ENCODE measurements at regions not wholly inside any gene's neighbourhood (a gene's known extent, or its start where the extent isn't known, plus 50 kb on each side); places are given as distances from the start of the nearest gene placed in this dataset.

DNA sequence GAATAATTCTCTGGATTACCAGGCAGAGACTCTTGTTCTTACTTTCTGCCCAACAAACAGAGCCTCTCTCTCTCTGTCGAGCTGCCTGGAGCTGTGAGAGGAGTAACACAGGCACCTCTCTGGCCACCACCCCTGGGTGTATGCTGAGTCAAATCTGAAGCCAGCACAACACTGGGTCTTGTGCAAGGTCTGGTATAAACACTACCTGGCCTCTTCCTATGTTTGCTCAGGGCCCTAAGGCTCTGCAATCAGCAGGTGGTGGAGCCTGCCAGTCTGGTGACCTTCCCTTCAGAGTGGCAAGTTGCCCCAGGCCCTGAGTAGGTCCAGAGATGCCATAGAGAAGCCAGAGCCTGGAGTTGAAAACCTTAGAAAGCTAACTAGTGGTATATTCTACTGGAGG lies 139.9 kb downstream of the CPXCR1 start:
- intact Hi-C loops (cut with micrococcal nuclease; ENCODE audit: unreplicated experiment): loop anchor here (5.0 kb wide), 1 partner anchor 50 kb away; no protein-coding TSS in a partner anchor
- Histone ChIP-seq H4K20me1 (ENCODE audit: insufficient read depth, low read length) (no peaks in the 10 kb centered on the region), H3K27me3 (ENCODE audit: control insufficient read depth in 1 of 2, insufficient read depth in 2 of 2, low read length in 2 of 2) (no peaks in the 10 kb centered on the region), H3K79me2 (ENCODE audit: insufficient read depth, low read length) (no peaks in the 10 kb centered on the region), H3K9ac (ENCODE audit: insufficient read depth, low read depth, low read length) (no peak overlapping the region), H3K9me3 (ENCODE audit: low read length) (no peaks in the 10 kb centered on the region), H3K4me1 (ENCODE audit: insufficient read depth, low read length) (no peaks in the 10 kb centered on the region), H2AFZ (ENCODE audit: low read length) (no peak overlapping the region), H3K27ac (ENCODE audit: extremely low read length, insufficient read depth, low read length) (no peak overlapping the region), H3K4me3 (replicated peaks in 1 of 3; ENCODE audit: insufficient read depth in 1 of 3, low read depth in 2 of 3, low read length in 3 of 3) (no peak overlapping the region), H3K4me2 (ENCODE audit: low read depth, low read length) (no peak overlapping the region), H3K36me3 (replicated peaks in 1 of 2; ENCODE audit: control insufficient read depth in 1 of 2, insufficient read depth in 2 of 2, low read length in 2 of 2) (no peaks in the 10 kb centered on the region)
- ATAC-seq (peak; percentile 93), FAIRE-seq (peak; percentile 59), DNase-seq (ENCODE audit: low spot score) (peak; percentile 68)
- no TSS peak for BruUV-seq (replicated peaks)
- no CpG with 5 or more reads among the region's 1 CpG for WGBS (ENCODE audit: low lambda C conversion rate)
- in situ Hi-C loops (cut with HindIII; ENCODE audit: extremely low pct_ligation_motif_present, low pct_unique_long_range_greater_than_20kb): no loop called here
- TF ChIP-seq ZNF335 (CRISPR knock-in tag; IDR thresholded peaks at IDR 0.05) (peak; percentile 96), FOSL2 (CRISPR knock-in tag; IDR thresholded peaks at IDR 0.05) (peak; percentile 28; the same call in 1 of the 2 replicates), ZNF644 (CRISPR knock-in tag; IDR thresholded peaks at IDR 0.05; ENCODE audit: low read depth) (0 out of 2 replicates have a peak, but pooled peaks have one; percentile 17), BCL6 (CRISPR knock-in tag; IDR thresholded peaks at IDR 0.05) (no peak), FOXA1 (IDR thresholded peaks at IDR 0.05) (no peak), FOXA1 (CRISPR knock-in tag; IDR thresholded peaks at IDR 0.05) (peak; percentile 61)
- CTCF ChIA-PET (ENCODE audit: low intra/inter-chr PET ratio, low total read pairs): no interaction called here
- POLR2A ChIA-PET: no interaction called here

DNA sequence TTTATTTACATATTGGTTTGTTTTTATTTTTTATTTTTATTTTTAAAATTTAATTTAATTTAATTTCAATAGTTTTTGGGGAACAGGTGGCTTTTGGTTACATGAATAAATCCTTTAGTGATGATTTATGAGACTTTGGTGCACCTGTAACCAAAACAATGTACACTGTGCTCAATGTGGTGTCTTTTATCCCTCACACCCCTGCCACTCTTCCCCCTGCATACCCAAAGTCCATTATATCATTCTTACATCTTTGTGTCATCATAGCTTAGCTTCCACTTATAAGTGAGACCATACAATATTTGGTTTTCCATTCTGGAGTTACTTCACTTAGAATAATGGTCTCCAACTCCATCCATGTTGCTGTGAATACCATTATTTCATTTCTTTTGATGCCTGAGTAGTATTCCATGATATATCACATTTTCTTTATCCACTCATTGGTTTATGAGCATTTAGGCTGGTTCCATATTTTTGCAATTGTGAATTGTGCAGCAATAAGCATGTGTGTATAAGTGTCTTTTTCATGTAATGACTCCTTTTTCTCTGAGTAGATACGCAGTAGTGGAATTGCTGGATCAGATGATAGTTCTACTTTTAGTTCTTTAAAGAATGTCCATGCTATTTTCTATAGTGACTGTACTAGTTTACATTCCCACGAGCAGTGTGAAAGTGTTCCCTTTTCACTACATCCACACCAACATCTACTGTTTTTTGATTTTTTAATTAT lies 157.1 kb downstream of the CPXCR1 start:
- DNase-seq (ENCODE audit: low spot score): no peak
- no peak overlapping the region for H3K27ac ChIP-seq (ENCODE audit: extremely low read length, insufficient read depth, low read length)
- no peak overlapping the region for H3K9ac ChIP-seq (ENCODE audit: insufficient read depth, low read depth, low read length)
- no peaks in the 10 kb centered on the region for H3K36me3 ChIP-seq (replicated peaks in 1 of 2; ENCODE audit: control insufficient read depth in 1 of 2, insufficient read depth in 2 of 2, low read length in 2 of 2)
- no peak overlapping the region for H2AFZ ChIP-seq (ENCODE audit: low read length)
- H4K20me1 ChIP-seq (ENCODE audit: insufficient read depth, low read length): no peaks in the 10 kb centered on the region
- H3K4me1 ChIP-seq (ENCODE audit: insufficient read depth, low read length): no peaks in the 10 kb centered on the region
- no TSS peak for BruUV-seq (replicated peaks)
- FAIRE-seq: no peak
- intact Hi-C loops (cut with micrococcal nuclease; ENCODE audit: unreplicated experiment) (no loop called here), in situ Hi-C loops (cut with HindIII; ENCODE audit: extremely low pct_ligation_motif_present, low pct_unique_long_range_greater_than_20kb) (no loop called here)
- ChIA-PET POLR2A (no interaction called here), CTCF (ENCODE audit: low intra/inter-chr PET ratio, low total read pairs) (no interaction called here)
- H3K79me2 ChIP-seq (ENCODE audit: insufficient read depth, low read length): no peaks in the 10 kb centered on the region
- H3K4me2 ChIP-seq (ENCODE audit: low read depth, low read length): no peak overlapping the region
- 0% methylated on average over 2 of the region's 2 CpGs for WGBS (ENCODE audit: low lambda C conversion rate)
- no peak for ATAC-seq
- no peaks in the 10 kb centered on the region for H3K27me3 ChIP-seq (ENCODE audit: control insufficient read depth in 1 of 2, insufficient read depth in 2 of 2, low read length in 2 of 2)
- H3K9me3 ChIP-seq (ENCODE audit: low read length): no peaks in the 10 kb centered on the region
- H3K4me3 ChIP-seq (replicated peaks in 1 of 3; ENCODE audit: insufficient read depth in 1 of 3, low read depth in 2 of 3, low read length in 3 of 3): no peak overlapping the region
- TF ChIP-seq POLR2A (IDR thresholded peaks at IDR 0.05; ENCODE audit: insufficient read depth in 1 of 2, low read depth in 2 of 2, low read length in 2 of 2) (no peak), CCAR2 (optimal IDR thresholded peaks at IDR 0.05; ENCODE audit: low read depth, low read length) (no peak), ZNF772 (CRISPR knock-in tag; IDR thresholded peaks at IDR 0.05) (no peak), ZNF777 (CRISPR knock-in tag; IDR thresholded peaks at IDR 0.05) (no peak), ZNF34 (CRISPR knock-in tag; IDR thresholded peaks at IDR 0.05; ENCODE audit: borderline replicate concordance) (no peak), PPARG (CRISPR knock-in tag; conservative IDR thresholded peaks at IDR 0.05) (no peak), HHEX (CRISPR knock-in tag; IDR thresholded peaks at IDR 0.05) (no peak)
- TF ChIP-seq, protein P1, sequence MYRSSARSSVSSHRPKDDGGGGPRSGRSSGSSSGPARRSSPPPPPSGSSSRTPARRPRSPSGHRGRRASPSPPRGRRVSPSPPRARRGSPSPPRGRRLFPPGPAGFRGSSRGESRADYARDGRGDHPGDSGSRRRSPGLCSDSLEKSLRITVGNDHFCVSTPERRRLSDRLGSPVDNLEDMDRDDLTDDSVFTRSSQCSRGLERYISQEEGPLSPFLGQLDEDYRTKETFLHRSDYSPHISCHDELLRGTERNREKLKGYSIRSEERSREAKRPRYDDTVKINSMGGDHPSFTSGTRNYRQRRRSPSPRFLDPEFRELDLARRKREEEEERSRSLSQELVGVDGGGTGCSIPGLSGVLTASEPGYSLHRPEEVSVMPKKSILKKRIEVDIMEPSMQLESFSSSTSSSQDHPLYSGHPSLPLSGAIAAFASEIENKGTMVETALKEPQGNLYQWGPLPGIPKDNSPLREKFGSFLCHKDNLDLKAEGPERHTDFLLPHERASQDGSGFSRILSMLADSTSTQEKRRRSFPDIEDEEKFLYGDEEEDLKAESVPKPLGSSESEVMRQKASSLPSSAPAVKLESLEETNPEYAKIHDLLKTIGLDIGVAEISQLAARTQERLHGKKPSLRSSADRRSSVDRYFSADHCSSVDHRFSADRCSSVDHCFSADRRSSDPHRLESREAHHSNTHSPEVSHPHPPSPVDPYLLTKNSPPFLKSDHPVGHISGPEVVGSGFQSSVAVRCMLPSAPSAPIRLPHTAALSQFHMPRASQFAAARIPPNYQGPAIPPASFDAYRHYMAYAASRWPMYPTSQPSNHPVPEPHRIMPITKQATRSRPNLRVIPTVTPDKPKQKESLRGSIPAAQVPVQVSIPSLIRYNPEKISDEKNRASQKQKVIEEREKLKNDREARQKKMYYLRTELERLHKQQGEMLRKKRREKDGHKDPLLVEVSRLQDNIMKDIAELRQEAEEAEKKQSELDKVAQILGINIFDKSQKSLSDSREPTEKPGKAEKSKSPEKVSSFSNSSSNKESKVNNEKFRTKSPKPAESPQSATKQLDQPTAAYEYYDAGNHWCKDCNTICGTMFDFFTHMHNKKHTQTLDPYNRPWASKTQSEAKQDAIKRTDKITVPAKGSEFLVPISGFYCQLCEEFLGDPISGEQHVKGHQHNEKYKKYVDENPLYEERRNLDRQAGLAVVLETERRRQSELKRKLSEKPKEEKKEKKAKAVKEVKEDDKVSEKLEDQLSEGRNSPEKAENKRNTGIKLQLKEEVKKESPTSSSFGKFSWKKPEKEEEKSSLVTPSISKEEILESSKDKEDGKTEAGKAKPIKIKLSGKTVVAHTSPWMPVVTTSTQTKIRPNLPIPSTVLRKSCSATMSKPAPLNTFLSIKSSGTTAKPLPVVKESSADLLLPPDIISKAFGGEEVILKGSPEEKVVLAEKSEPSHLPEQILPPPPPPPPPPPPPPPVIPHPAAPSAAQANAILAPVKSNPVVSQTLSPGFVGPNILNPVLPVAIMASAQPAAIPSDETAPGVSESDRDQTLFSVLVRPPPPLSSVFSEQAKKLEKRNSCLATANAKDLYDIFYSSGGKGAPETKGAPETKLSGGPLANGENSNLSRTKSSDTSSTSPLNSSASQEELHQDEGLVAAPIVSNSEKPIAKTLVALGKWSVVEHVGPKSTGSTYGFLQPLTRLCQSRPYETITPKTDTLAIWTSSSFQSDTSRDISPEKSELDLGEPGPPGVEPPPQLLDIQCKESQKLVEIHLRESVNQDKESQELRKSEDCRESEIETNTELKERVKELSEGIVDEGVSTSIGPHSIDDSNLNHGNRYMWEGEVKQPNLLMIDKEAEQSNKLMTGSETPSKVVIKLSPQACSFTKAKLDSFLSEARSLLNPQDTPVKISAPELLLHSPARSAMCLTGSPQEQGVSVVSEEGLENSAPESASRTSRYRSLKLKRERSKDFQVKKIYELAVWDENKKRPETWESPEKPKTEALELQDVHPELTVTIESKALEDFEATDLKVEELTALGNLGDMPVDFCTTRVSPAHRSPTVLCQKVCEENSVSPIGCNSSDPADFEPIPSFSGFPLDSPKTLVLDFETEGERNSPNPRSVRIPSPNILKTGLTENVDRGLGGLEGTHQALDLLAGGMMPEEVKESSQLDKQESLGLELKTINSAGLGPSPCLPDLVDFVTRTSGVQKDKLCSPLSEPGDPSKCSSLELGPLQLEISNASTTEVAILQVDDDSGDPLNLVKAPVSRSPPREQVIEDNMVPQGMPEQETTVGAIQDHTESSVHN (CRISPR knock-in tag; IDR thresholded peaks at IDR 0.05): no peak

Data from HepG2 (cell line).